ENCODE measurements at regions not wholly inside any gene's neighbourhood (a gene's known extent, or its start where the extent isn't known, plus 50 kb on each side); places are given as distances from the start of the nearest gene placed in this dataset.

DNA sequence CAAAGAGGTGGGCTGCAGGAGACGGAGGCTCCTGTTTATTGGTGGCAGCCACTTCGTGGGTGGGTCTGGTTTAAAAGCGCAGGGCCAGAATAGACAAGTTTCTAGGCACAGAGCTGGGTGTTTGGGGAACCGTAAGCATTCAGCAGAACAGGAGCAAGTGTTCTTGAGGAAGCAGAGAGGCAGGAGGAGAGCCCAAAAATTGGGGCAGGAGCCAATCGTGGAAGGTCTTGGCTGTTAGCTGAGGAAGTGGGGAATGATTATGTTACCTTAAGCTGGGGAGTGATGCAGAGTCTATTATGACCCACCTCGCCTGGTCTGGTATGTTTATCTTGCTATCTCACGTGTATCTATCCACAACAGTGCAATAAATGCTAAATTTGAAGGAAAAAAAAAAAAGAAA lies 64.3 kb upstream of the ATL2 start:
- H3K4me1 ChIP-seq (ENCODE audit: control insufficient read depth, insufficient read depth, low read length): peaks cover 28% of the 10 kb centered on the region
- H3K36me3 ChIP-seq (ENCODE audit: control insufficient read depth, insufficient read depth, low read length): no peaks in the 10 kb centered on the region
- H3K27ac ChIP-seq (ENCODE audit: low read depth, low read length): peak overlapping the region; percentile 38
- H3K9ac ChIP-seq (ENCODE audit: low read length): no peak overlapping the region
- no peak overlapping the region for H3K4me3 ChIP-seq (ENCODE audit: low read length)
- H3K27me3 ChIP-seq (ENCODE audit: control insufficient read depth, insufficient read depth, low read length): no peaks in the 10 kb centered on the region

DNA sequence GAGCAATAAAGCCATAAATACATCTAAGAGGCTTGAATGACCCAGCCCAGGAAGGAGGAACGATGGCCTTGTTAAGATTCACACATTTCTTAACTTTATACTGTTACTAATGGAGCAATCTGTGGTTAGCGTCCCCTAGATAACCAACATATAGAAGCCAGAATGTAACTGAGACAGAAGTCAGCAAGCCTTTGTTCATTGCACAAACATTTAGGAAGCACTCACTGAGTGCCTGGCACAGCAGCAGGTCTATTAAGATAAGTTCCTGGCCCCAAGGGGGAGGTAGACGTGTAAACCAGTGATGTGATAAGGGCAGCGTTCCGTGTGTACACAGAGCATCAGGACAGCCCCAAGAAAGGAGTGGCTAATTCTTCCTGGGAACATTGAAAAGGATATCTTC lies 63.6 kb upstream of the ATL2 start:
- Histone ChIP-seq H3K27ac (ENCODE audit: low read depth, low read length) (peak overlapping the region; percentile 38), H3K36me3 (ENCODE audit: control insufficient read depth, insufficient read depth, low read length) (no peaks in the 10 kb centered on the region), H3K4me1 (ENCODE audit: control insufficient read depth, insufficient read depth, low read length) (peaks cover 25% of the 10 kb centered on the region)

DNA sequence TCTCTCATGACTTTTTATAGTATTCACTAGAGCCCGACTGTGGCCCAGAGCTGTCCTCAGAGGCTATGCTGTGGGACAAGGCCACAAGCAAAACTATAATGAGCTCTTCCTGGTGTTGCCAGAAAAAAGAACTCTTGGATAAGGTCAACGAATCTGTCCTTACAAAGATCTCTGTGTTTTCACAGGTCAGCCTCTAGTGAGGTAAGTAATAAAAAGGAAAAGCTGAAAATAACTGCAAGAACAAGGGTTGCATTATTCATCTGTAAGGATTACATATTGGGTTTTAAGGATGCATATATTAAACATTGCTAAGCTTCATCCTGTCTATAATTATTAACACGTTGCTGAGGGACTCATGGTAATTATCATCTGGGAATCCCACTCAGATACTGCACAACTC lies 62.8 kb upstream of the ATL2 start:
- Histone ChIP-seq H3K4me1 (ENCODE audit: control insufficient read depth, insufficient read depth, low read length) (peaks cover 25% of the 10 kb centered on the region), H3K4me3 (ENCODE audit: low read length) (no peak overlapping the region), H3K27me3 (ENCODE audit: control insufficient read depth, insufficient read depth, low read length) (no peaks in the 10 kb centered on the region), H3K27ac (ENCODE audit: low read depth, low read length) (no peak overlapping the region), H3K36me3 (ENCODE audit: control insufficient read depth, insufficient read depth, low read length) (no peaks in the 10 kb centered on the region), H3K9ac (ENCODE audit: low read length) (no peak overlapping the region)

More for the DNA sequence above, 63.6 kb upstream of the ATL2 start:
- no peaks in the 10 kb centered on the region for H3K27me3 ChIP-seq (ENCODE audit: control insufficient read depth, insufficient read depth, low read length)
- H3K4me3 ChIP-seq (ENCODE audit: low read length): no peak overlapping the region
- no peak overlapping the region for H3K9ac ChIP-seq (ENCODE audit: low read length)

DNA sequence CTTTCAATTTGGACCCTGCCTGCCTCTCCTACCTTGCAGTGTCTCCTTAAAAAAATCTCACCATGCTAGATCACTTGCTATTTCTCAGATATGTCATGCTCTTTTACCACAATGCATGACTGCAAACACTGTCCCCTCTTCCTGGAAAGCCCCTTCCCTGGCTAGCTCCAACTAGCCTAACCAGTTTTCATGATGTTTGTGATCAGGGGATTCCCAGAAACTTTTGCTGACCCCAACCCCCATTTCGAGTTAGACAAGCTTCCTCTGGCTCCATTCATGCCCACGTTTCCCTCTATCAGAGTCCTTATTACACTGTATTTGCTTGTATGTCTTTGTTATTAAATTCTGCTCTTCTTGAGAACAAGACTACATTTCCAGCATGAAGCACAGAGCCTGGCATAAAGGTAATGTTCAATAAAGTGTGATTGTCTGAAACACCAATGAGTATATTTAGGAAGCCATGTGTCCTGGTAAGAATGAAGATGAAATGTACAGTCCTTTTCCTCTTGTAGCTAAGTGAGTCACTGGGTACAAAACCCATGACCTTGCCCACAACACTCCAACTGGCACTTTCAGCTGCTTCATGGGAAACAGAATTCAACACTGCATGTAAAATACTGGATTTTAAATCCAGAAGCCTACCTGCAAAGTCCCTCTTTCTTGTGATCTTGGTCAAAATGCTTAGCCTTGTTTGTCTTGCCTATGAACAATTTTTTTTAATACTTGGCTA lies 62.0 kb upstream of the ATL2 start:
- H3K4me1 ChIP-seq (ENCODE audit: control insufficient read depth, insufficient read depth, low read length): peaks cover 20% of the 10 kb centered on the region
- H3K36me3 ChIP-seq (ENCODE audit: control insufficient read depth, insufficient read depth, low read length): no peaks in the 10 kb centered on the region
- H3K27ac ChIP-seq (ENCODE audit: low read depth, low read length): no peak overlapping the region
- H3K9ac ChIP-seq (ENCODE audit: low read length): no peak overlapping the region
- no peaks in the 10 kb centered on the region for H3K27me3 ChIP-seq (ENCODE audit: control insufficient read depth, insufficient read depth, low read length)
- no peak overlapping the region for H3K4me3 ChIP-seq (ENCODE audit: low read length)

DNA sequence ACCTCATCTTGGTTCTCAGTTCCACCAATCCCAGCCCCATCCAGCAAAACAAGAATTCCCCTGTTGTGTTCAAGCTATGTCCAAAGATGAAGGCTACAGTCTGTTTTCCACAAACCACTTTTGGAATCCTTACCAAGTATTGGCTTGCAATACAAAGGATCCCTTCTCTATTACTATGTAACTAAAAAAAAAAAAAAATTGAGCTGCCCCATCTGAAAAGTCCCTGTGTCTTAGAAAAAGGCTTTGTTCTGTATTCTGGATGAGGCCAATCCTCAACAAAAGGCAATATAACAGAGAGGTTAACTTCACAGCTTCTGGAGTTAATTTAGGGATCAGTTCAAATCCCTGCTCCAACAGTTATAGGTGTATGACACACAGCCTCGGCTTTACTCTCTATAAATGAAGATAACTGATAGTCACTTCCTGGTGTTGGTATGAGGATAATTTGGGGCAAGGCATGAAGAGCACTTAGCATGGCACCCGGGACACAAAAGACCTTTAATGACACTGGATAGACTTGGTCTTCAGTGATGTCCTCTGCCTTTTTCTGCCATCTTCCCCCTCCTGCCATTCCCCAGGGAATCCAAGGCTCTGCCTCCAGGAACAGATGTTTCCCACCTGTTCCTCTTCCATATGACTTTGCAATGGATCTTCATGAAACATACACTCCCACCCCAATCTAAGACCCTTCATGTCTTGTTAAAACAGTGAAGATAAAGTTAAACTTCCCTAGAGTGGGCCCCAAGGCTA lies 61.2 kb upstream of the ATL2 start:
- H3K4me3 ChIP-seq (ENCODE audit: low read length): no peak overlapping the region
- H3K9ac ChIP-seq (ENCODE audit: low read length): no peak overlapping the region
- no peaks in the 10 kb centered on the region for H3K27me3 ChIP-seq (ENCODE audit: control insufficient read depth, insufficient read depth, low read length)
- peaks cover 15% of the 10 kb centered on the region for H3K4me1 ChIP-seq (ENCODE audit: control insufficient read depth, insufficient read depth, low read length)
- H3K36me3 ChIP-seq (ENCODE audit: control insufficient read depth, insufficient read depth, low read length): no peaks in the 10 kb centered on the region
- H3K27ac ChIP-seq (ENCODE audit: low read depth, low read length): no peak overlapping the region

DNA sequence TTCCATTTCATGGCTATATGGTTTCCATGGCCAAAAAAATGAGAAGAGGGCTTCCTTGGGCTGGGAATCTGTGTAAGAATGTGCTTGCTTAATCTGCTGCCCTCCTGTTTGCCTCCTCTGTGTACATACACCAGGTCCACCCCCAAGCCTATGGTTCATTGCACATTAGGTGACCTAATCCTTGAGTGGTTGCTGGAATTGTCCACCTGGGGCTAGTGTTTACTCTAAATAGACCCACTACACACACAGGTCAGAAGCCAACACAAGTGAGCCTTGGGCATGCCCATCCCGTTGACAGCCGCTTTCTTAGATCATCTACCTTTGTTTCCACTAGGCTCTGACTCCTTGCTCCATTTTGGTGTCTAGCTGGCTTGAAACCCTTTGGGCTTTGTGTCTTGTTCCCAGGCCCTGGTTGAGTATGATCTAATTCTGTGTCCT lies 59.2 kb upstream of the ATL2 start:
- Histone ChIP-seq H3K4me1 (ENCODE audit: control insufficient read depth, insufficient read depth, low read length) (peaks cover 1% of the 10 kb centered on the region), H3K36me3 (ENCODE audit: control insufficient read depth, insufficient read depth, low read length) (no peaks in the 10 kb centered on the region), H3K27ac (ENCODE audit: low read depth, low read length) (no peak overlapping the region), H3K27me3 (ENCODE audit: control insufficient read depth, insufficient read depth, low read length) (no peaks in the 10 kb centered on the region), H3K4me3 (ENCODE audit: low read length) (no peak overlapping the region), H3K9ac (ENCODE audit: low read length) (no peak overlapping the region)

DNA sequence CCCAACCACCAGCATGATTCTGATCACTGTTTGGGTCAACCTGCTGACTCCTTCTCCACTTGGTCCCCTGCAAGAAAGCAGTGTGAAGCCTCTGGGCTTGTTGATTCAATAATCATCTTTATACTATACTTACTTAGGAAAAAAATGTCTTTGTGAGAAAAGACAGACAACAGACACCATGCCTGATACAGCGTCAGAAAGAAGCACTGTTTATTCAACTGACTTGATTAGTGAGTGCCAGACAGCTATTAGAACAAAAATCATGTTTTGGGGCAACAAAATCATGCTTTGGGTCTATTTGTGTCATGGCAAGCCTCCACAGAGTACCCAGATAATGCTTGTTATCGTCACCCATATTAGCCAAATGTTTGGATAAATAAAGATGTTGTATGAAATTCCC lies 58.7 kb upstream of the ATL2 start:
- H3K27me3 ChIP-seq (ENCODE audit: control insufficient read depth, insufficient read depth, low read length): no peaks in the 10 kb centered on the region
- H3K27ac ChIP-seq (ENCODE audit: low read depth, low read length): no peak overlapping the region
- H3K4me1 ChIP-seq (ENCODE audit: control insufficient read depth, insufficient read depth, low read length): no peaks in the 10 kb centered on the region
- no peaks in the 10 kb centered on the region for H3K36me3 ChIP-seq (ENCODE audit: control insufficient read depth, insufficient read depth, low read length)
- H3K9ac ChIP-seq (ENCODE audit: low read length): no peak overlapping the region
- no peak overlapping the region for H3K4me3 ChIP-seq (ENCODE audit: low read length)

DNA sequence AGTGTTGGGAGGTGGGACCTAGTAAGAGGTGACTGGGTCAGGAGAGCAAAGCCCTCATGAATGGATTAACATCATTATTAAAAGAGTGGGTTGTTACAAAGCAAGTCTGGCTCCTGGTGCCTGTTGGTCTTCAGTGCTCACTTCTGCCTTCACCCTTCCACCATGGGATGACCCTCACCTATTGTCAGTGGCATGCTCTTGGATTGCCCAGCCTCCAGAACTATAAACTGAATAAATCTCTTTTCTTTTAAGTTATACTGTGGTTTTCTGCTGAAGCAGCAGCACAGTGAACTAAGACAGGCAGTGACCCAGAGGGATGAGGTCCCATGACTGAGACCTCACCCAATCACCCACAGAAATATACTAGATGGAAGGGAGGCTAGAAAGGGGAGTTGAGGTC lies 57.5 kb upstream of the ATL2 start:
- no peaks in the 10 kb centered on the region for H3K36me3 ChIP-seq (ENCODE audit: control insufficient read depth, insufficient read depth, low read length)
- no peak overlapping the region for H3K4me3 ChIP-seq (ENCODE audit: low read length)
- no peak overlapping the region for H3K9ac ChIP-seq (ENCODE audit: low read length)
- H3K27me3 ChIP-seq (ENCODE audit: control insufficient read depth, insufficient read depth, low read length): no peaks in the 10 kb centered on the region
- H3K27ac ChIP-seq (ENCODE audit: low read depth, low read length): no peak overlapping the region
- no peaks in the 10 kb centered on the region for H3K4me1 ChIP-seq (ENCODE audit: control insufficient read depth, insufficient read depth, low read length)

DNA sequence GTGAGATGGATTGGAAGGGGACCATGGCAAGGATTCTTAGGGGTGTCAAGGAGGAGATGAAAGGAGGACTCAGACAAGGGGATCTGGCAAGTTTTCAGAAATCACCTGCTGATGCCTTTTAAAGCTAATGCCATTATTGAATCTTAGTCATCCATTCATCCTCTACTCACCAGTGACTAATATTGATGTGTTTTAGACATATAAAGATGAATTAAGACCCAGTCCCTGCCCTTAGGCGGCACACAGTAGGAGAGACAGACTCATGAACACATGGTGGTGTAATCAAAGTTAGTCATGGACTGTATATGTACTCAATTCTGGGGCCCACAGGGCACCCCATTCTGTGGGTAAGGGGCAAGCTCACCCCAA lies 56.5 kb upstream of the ATL2 start:
- Histone ChIP-seq H3K9ac (ENCODE audit: low read length) (no peak overlapping the region), H3K4me1 (ENCODE audit: control insufficient read depth, insufficient read depth, low read length) (peaks cover 2% of the 10 kb centered on the region), H3K36me3 (ENCODE audit: control insufficient read depth, insufficient read depth, low read length) (no peaks in the 10 kb centered on the region), H3K27me3 (ENCODE audit: control insufficient read depth, insufficient read depth, low read length) (no peaks in the 10 kb centered on the region), H3K4me3 (ENCODE audit: low read length) (no peak overlapping the region), H3K27ac (ENCODE audit: low read depth, low read length) (no peak overlapping the region)

DNA sequence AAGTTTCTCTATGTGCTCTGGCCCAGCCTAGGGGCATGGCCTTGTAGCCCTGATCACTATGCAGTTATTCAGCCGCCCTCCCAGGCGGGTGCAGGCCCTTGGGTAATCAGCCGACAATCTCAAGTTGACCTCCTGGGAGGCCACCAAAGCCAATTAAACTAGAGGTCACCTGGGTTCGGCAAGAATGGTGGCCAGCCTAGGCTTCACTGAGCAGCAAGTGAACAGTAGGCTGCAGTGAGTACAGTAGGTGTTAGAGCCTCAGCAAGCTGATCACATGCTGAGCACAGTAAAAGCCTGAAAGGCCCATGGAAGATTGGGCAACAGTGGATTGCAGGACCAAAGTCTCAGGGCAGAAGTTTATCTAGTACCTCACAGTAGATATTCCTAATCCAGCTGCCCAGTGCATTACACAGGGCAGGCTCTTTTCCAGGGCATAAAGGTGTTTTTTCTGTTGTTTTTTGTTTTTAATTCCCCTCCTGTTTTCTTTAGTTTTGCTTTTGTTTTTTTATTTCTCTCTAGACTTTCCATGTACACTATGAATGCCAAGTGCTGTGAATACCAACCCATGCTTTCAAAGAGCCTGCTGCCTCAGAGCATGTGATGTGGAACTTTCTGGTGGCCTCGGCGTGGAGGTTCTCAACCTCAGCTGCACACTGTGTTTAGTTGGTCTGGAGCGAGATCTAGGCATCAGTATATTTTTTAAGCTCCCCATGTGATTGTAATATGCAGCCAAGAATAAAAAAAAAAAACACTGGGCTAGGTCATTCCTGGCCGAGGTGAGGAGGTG lies 55.9 kb upstream of the ATL2 start:
- Histone ChIP-seq H3K36me3 (ENCODE audit: control insufficient read depth, insufficient read depth, low read length) (no peaks in the 10 kb centered on the region), H3K27ac (ENCODE audit: low read depth, low read length) (no peak overlapping the region), H3K9ac (ENCODE audit: low read length) (no peak overlapping the region), H3K4me1 (ENCODE audit: control insufficient read depth, insufficient read depth, low read length) (peaks cover 2% of the 10 kb centered on the region), H3K27me3 (ENCODE audit: control insufficient read depth, insufficient read depth, low read length) (no peaks in the 10 kb centered on the region), H3K4me3 (ENCODE audit: low read length) (no peak overlapping the region)

DNA sequence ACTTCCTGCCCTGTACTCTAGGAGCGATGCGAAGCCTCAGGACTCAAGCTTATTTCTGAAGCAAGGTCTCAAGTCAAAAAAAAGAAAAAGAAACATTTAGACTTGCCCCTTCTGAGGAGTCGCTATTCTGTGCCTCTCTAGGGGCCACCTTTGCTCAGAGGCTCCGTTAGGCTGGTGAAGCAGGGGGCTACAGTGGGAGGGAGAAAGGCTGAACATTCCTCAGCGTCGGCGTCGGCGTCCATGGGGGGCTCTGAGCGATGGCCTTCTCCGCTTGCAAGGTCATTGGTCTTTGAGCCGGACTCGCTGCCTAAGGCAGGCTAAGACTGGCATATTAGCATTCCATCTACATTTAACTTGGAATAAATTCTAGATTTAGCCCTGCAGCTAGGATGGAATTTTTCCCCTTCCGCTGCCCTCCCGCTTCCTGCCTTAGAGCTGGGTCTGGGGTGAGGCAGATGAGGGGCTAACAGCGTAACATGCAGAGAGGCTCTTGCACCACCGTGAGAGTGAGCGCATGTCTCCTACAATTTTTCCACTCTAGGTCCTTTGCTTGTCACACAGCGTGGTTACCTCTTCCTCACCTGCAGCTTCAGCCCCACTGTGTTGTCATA lies 53.6 kb upstream of the ATL2 start:
- no peaks in the 10 kb centered on the region for H3K36me3 ChIP-seq (ENCODE audit: control insufficient read depth, insufficient read depth, low read length)
- no peak overlapping the region for H3K27ac ChIP-seq (ENCODE audit: low read depth, low read length)

DNA sequence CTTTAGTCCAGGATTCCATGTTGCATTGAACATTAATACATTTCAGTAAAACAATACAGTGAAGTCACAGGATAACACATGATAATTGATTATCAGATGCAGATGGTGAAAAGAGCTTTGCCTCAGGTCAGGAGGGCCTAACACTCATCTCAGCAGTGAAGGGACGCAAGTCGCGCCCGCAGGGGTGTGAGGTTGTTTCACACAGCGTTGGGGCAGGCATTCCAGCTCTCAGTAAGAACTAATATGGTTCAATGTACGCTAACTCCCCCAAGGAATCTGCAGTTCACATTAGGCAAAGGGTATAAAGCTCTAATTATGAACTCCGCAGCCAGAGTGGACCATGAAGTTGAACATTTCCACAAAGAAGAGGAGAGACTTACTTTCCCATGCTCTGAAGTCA lies 53.1 kb upstream of the ATL2 start:
- H3K9ac ChIP-seq (ENCODE audit: low read length): no peak overlapping the region
- no peak overlapping the region for H3K27ac ChIP-seq (ENCODE audit: low read depth, low read length)
- no peak overlapping the region for H3K4me3 ChIP-seq (ENCODE audit: low read length)
- peaks cover 2% of the 10 kb centered on the region for H3K4me1 ChIP-seq (ENCODE audit: control insufficient read depth, insufficient read depth, low read length)
- H3K27me3 ChIP-seq (ENCODE audit: control insufficient read depth, insufficient read depth, low read length): no peaks in the 10 kb centered on the region
- H3K36me3 ChIP-seq (ENCODE audit: control insufficient read depth, insufficient read depth, low read length): no peaks in the 10 kb centered on the region

More for the DNA sequence above, 53.6 kb upstream of the ATL2 start:
- Histone ChIP-seq H3K4me1 (ENCODE audit: control insufficient read depth, insufficient read depth, low read length) (peaks cover 2% of the 10 kb centered on the region), H3K4me3 (ENCODE audit: low read length) (no peak overlapping the region), H3K9ac (ENCODE audit: low read length) (no peak overlapping the region), H3K27me3 (ENCODE audit: control insufficient read depth, insufficient read depth, low read length) (no peaks in the 10 kb centered on the region)
